Kidney (tissue), 13 donors: ENCODE measurements at regions not wholly inside any gene's neighbourhood (a gene's known extent, or its start where the extent isn't known, plus 50 kb on each side); places are given as distances from the start of the nearest gene placed in this dataset.

Experiments
- DNase-seq, 5 donors: peaks; one replicate each; pipeline ENCODE4 v3.0.0-alpha.2; 2013 to 2020
- FAIRE-seq: peaks from 2 replicates; lab custom pipeline; 2012; peaks lifted over from hg19 to GRCh38; lab: Jason Lieb, UNC
- H3K27ac ChIP-seq, 2 donors: one replicate each; pipeline ENCODE4 v1.7.0; 2013; ENCODE audit warnings: low read depth in 2 of 2, low read length in 2 of 2, inconsistent platforms in 1 of 2
- H3K27me3 ChIP-seq: one replicate; pipeline ENCODE4 v1.7.1; 2013; ENCODE audit warnings: low read length, inconsistent platforms; ENCODE audit not compliant: control insufficient read depth, insufficient read depth
- H3K36me3 ChIP-seq, 3 donors: one replicate each; pipeline versions ENCODE4 v1.7.0 to v1.7.1; 2013; ENCODE audit warnings: low read length in 3 of 3, control low read depth in 1 of 3, inconsistent platforms in 1 of 3; ENCODE audit not compliant: insufficient read depth in 3 of 3, control insufficient read depth in 2 of 3
- H3K4me1 ChIP-seq, 3 donors: one replicate each; pipeline versions ENCODE4 v1.7.0 to v1.7.1; 2013; ENCODE audit warnings: low read length in 3 of 3, inconsistent platforms in 1 of 3, low read depth in 1 of 3; ENCODE audit not compliant: control insufficient read depth in 2 of 3, insufficient read depth in 2 of 3
- H3K4me3 ChIP-seq, 3 donors: one replicate each; pipeline versions ENCODE4 v1.7.0 to v1.8.1; 2013; ENCODE audit warnings: low read length in 3 of 3, control low read depth in 1 of 3, inconsistent platforms in 1 of 3
- H3K9ac ChIP-seq, 3 donors: one replicate each; pipeline versions ENCODE4 v1.7.0 to v1.7.1; 2013; ENCODE audit warnings: low read length in 3 of 3, control low read depth in 1 of 3, inconsistent platforms in 1 of 3
- H3K9me3 ChIP-seq, 3 donors: one replicate each; pipeline versions ENCODE4 v1.7.0 to v1.7.1; 2013; ENCODE audit warnings: low read length in 3 of 3, control low read depth in 1 of 3, inconsistent platforms in 1 of 3; ENCODE audit not compliant: control insufficient read depth in 2 of 3, insufficient read depth in 1 of 3
- CTCF ChIP-seq: IDR thresholded peaks from 3 replicates; pipeline ENCODE4 v1.5.1; 2012; ENCODE audit warnings: mild to moderate bottlenecking, moderate library complexity, borderline replicate concordance; ENCODE audit not compliant: insufficient read depth; ENCODE audit errors: extremely low read depth
- intact Hi-C: fragments of 100-400 bp; cut with DNase I; formaldehyde crosslinking; loops from one replicate; pipeline ENCODE4 v1.11.1; 2022
- donor health status: control.
- donor health status: control.
- donor health status: control.
- donor health status: control.
- donor health status: control.
- donor health status: DM: yes; HTN: yes; CAD: no.
- donor health status: Normal renal cell carcinoma (clear cell type).

- intact Hi-C loops: no loop called here
Observed at GRCh38 chr10:78290131-78290750, 256.6 kb downstream of the RPS24 start.

GRCh38 chr10:78291722-78292121 is 258.1 kb downstream of the RPS24 start:
- DNase-seq (peak in 1 of 5 donors; percentile 15), FAIRE-seq (no peak)
- no peak overlapping the region for H3K27ac ChIP-seq
- peaks cover 0 to 4% (median 0%) of the 10 kb centered on the region in 3 donors for H3K4me1 ChIP-seq
- H3K9ac ChIP-seq: peak overlapping the region in 1 of 3 donors; percentile 5
- no peaks in the 10 kb centered on the region for H3K27me3 ChIP-seq
- H3K9me3 ChIP-seq: no peaks in the 10 kb centered on the region
- TF ChIP-seq CTCF: no peak
- H3K4me3 ChIP-seq: no peak overlapping the region
- no peaks in the 10 kb centered on the region for H3K36me3 ChIP-seq
- intact Hi-C loops: no loop called here

More at GRCh38 chr10:78290131-78290750, 256.6 kb downstream of the RPS24 start:
- Histone ChIP-seq H3K27me3 (no peaks in the 10 kb centered on the region), H3K36me3 (no peaks in the 10 kb centered on the region), H3K9ac (no peak overlapping the region), H3K27ac (no peak overlapping the region), H3K4me1 (peaks cover 0 to 4% (median 0%) of the 10 kb centered on the region in 3 donors), H3K9me3 (no peaks in the 10 kb centered on the region), H3K4me3 (no peak overlapping the region)
- FAIRE-seq (no peak), DNase-seq (peak in 1 of 5 donors; percentile 36)
- no peak for TF ChIP-seq CTCF

DNA sequence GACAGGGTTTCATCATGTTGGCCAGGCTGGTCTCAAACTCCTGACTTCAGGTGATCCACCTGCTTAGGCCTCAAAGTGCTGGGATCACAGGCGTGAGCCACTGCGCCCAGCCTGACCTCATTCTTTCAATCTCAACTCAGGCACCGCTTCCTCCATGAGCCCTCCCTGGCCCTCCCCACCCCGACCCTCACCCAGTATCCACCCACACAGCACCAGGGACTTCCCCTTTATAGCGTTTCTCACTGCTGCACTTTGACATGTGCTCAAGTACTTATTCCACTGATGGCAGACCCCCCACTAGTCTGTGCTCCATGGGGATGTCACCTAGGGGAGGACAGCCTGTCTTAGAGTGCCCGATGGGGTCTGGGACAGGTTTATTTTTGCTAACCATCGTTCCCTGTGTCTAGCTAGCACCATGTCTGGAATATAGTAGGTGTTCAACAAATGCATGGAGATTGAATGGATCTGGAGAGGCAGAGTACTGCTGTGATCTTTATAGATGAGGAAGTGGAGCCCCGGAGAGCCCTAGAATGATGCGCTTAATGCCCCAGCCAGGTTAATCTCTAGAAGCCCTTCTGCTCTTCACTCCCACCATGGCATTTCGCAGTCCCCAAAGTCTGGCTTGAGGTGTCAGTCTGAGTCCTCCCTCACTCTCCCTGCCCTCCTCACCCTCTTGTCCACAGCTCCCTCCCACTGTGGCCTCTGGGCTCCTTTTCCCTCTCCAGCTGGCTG is 258.8 kb downstream of the RPS24 start:
- H3K9ac ChIP-seq: no peak overlapping the region
- no peak overlapping the region for H3K4me3 ChIP-seq
- FAIRE-seq (no peak), DNase-seq (peak in 1 of 5 donors; percentile 38)
- no peaks in the 10 kb centered on the region for H3K36me3 ChIP-seq
- no peak overlapping the region for H3K27ac ChIP-seq
- H3K27me3 ChIP-seq: no peaks in the 10 kb centered on the region
- H3K9me3 ChIP-seq: no peaks in the 10 kb centered on the region
- peaks cover 0 to 4% (median 0%) of the 10 kb centered on the region in 3 donors for H3K4me1 ChIP-seq
- TF ChIP-seq CTCF: no peak
- intact Hi-C loops: no loop called here
